IMR-90 (cell line): ENCODE measurements at regions not wholly inside any gene's neighbourhood (a gene's known extent, or its start where the extent isn't known, plus 50 kb on each side); places are given as distances from the start of the nearest gene placed in this dataset.

Experiments used
- ATAC-seq: fragments of 200-7000 bp; cut with Tn5 transposase; 2 replicates; pipeline ENCODE4 v1.9.1; 2020; ENCODE audit warnings: low read depth, mild to moderate bottlenecking, moderate library complexity
- BruUV-seq: library from RNA; stranded (reverse); fragments of 400-500 nt; replicated peaks from 2 replicates; lab custom pipeline; 2021; lab: Mats Ljungman, UMichigan
- CTCF ChIA-PET: fragments of 300-600 bp; formaldehyde crosslinking; extraction: SDS; loops from one replicate; lab custom pipeline; 2021; ENCODE audit warnings: antibody characterized with exemption; lab: Yijun Ruan, JAX
- POLR2A ChIA-PET: fragments of 300-600 bp; sonication (Branson Sonifier 250); formaldehyde crosslinking; loops from one replicate; lab custom pipeline; 2022; ENCODE audit warnings: antibody characterized with exemption; ENCODE audit not compliant: unreplicated experiment; lab: Charles Lee
- DNase-seq: peaks from one replicate; pipeline ENCODE4 v3.0.0; 2013
- H2AFZ ChIP-seq: replicated peaks from 2 replicates; pipeline ENCODE3; 2013; ENCODE audit warnings: low read length, mild to moderate bottlenecking; ENCODE audit not compliant: poor library complexity
- H2AK5ac ChIP-seq: 2 replicates; pipeline ENCODE4 v1.6.1; 2013; ENCODE audit warnings: low read depth, low read length, inconsistent platforms
- H2AK9ac ChIP-seq: replicated peaks from 2 replicates; pipeline ENCODE3; 2013; ENCODE audit warnings: mild to moderate bottlenecking, low read depth, low read length, moderate library complexity; ENCODE audit not compliant: poor library complexity
- H2BK120ac ChIP-seq: 2 replicates; pipeline ENCODE4 v1.6.1; 2013; ENCODE audit warnings: low read depth, low read length, inconsistent platforms
- H2BK15ac ChIP-seq: 3 replicates; pipeline ENCODE4 v1.6.1; 2013; ENCODE audit warnings: low read depth, low read length, inconsistent platforms
- H2BK20ac ChIP-seq: 2 replicates; pipeline ENCODE4 v1.6.1; 2013; ENCODE audit warnings: low read depth, mild to moderate bottlenecking, inconsistent platforms, low read length, moderate library complexity
- H2BK5ac ChIP-seq: 2 replicates; pipeline ENCODE4 v1.6.1; 2013; ENCODE audit warnings: mild to moderate bottlenecking, low read depth, low read length, inconsistent platforms; ENCODE audit not compliant: poor library complexity, severe bottlenecking
- H3K14ac ChIP-seq: replicated peaks from 2 replicates; pipeline ENCODE4 v1.6.1; 2013; ENCODE audit warnings: low read depth, low read length, inconsistent platforms
- H3K18ac ChIP-seq: 2 replicates; pipeline ENCODE4 v1.6.1; 2013; ENCODE audit warnings: low read depth, low read length, control low read depth
- H3K23ac ChIP-seq: 2 replicates; pipeline ENCODE4 v1.6.1; 2013; ENCODE audit warnings: low read depth, low read length, inconsistent platforms
- H3K27ac ChIP-seq: 2 replicates; pipeline ENCODE4 v1.5.1; 2013; ENCODE audit warnings: mild to moderate bottlenecking, control low read depth, low read length; ENCODE audit not compliant: insufficient read depth
- H3K27me3 ChIP-seq: 2 replicates; pipeline ENCODE4 v1.6.1; 2013; ENCODE audit warnings: low read length; ENCODE audit not compliant: control insufficient read depth, insufficient read depth
- H3K36me3 ChIP-seq: 2 replicates; pipeline ENCODE4 v1.6.1; 2013; ENCODE audit warnings: low read length, mixed read lengths; ENCODE audit not compliant: control insufficient read depth, insufficient read depth
- H3K4ac ChIP-seq: 2 replicates; pipeline ENCODE4 v1.6.1; 2013; ENCODE audit warnings: low read depth, low read length, inconsistent platforms
- H3K4me1 ChIP-seq: 2 replicates; pipeline ENCODE4 v1.6.1; 2013; ENCODE audit warnings: low read length, mixed read lengths; ENCODE audit not compliant: control insufficient read depth, insufficient read depth
- H3K4me2 ChIP-seq: 2 replicates; pipeline ENCODE4 v1.6.1; 2013; ENCODE audit warnings: low read depth, mild to moderate bottlenecking, control low read depth, low read length, moderate library complexity
- H3K4me3 ChIP-seq: 2 replicates; pipeline ENCODE4 v1.5.1; 2013; ENCODE audit warnings: low read depth, mild to moderate bottlenecking, control low read depth, low read length, moderate library complexity; ENCODE audit not compliant: insufficient read depth
- H3K56ac ChIP-seq: 2 replicates; pipeline ENCODE4 v1.6.1; 2013; ENCODE audit warnings: low read length, inconsistent platforms; ENCODE audit not compliant: insufficient read depth; ENCODE audit errors: extremely low read depth
- H3K79me1 ChIP-seq, 2 experiments: 2 replicates each; pipeline ENCODE4 v1.6.1; 2013; ENCODE audit warnings: low read length in 2 of 2, inconsistent platforms in 1 of 2, low read depth in 1 of 2
- H3K9ac ChIP-seq: 2 replicates; pipeline ENCODE4 v1.6.1; 2013; ENCODE audit warnings: low read depth, low read length, control low read depth
- H3K9me1 ChIP-seq: 2 replicates; pipeline ENCODE4 v1.6.1; 2013; ENCODE audit warnings: low read length, inconsistent platforms; ENCODE audit not compliant: insufficient read depth
- H3K9me3 ChIP-seq: 2 replicates; pipeline ENCODE4 v1.6.1; 2013; ENCODE audit warnings: low read length; ENCODE audit not compliant: control insufficient read depth, insufficient read depth
- H4K20me1 ChIP-seq: 2 replicates; pipeline ENCODE4 v1.6.1; 2013; ENCODE audit warnings: low read length, inconsistent platforms; ENCODE audit not compliant: insufficient read depth
- H4K5ac ChIP-seq: 2 replicates; pipeline ENCODE4 v1.6.1; 2013; ENCODE audit warnings: mild to moderate bottlenecking, low read depth, low read length, control low read depth
- H4K8ac ChIP-seq, 2 experiments: 2 replicates each; pipeline ENCODE4 v1.6.1; 2013; ENCODE audit warnings: low read depth in 2 of 2, low read length in 2 of 2, control low read depth in 1 of 2, inconsistent platforms in 1 of 2
- H4K91ac ChIP-seq: 2 replicates; pipeline ENCODE4 v1.6.1; 2013; ENCODE audit warnings: low read depth, low read length, inconsistent platforms; ENCODE audit not compliant: insufficient read depth
- BHLHE40 ChIP-seq: fragments of 150-350 bp; IDR thresholded peaks from 2 replicates; pipeline ENCODE4 v1.6.1; 2016; ENCODE audit warnings: mild to moderate bottlenecking, low read depth, low read length
- CEBPB ChIP-seq: IDR thresholded peaks from 2 replicates; pipeline ENCODE4 v1.6.1; 2012; ENCODE audit warnings: low read depth, low read length, improper control_type of control experiment
- MAFK ChIP-seq: IDR thresholded peaks from 2 replicates; pipeline ENCODE4 v1.6.1; 2012; ENCODE audit warnings: low read depth, low read length, improper control_type of control experiment
- MXI1 ChIP-seq: IDR thresholded peaks from 2 replicates; pipeline ENCODE4 v1.6.1; 2012; ENCODE audit warnings: low read depth, mild to moderate bottlenecking, low read length, moderate library complexity, borderline replicate concordance
- NFE2L2 ChIP-seq: fragments of 150-350 bp; IDR thresholded peaks from 2 replicates; pipeline ENCODE4 v1.6.1; 2016; ENCODE audit warnings: low read depth, mild to moderate bottlenecking, low read length
- RCOR1 ChIP-seq: IDR thresholded peaks from 2 replicates; pipeline ENCODE4 v1.6.1; 2012; ENCODE audit warnings: mild to moderate bottlenecking, low read length, improper control_type of control experiment; ENCODE audit not compliant: insufficient replicate concordance
- WGBS, 2 experiments: methylation state at CpG; one replicate each; pipeline versions ENCODE4 v1.1.5 to v1.1.7; 2013; ENCODE audit warnings: missing lambda C conversion rate in 2 of 2; ENCODE audit not compliant: insufficient read length in 1 of 2; ENCODE audit errors: extremely low coverage in 2 of 2; 5-methylcytosine and 5-hydroxymethylcytosine counted together
- dilution Hi-C: fragments of 300-500 bp; cut with HindIII; formaldehyde crosslinking; loops from one replicate; pipeline ENCODE4 v1.14.3; 2018; ENCODE audit warnings: low sequenced_read_pairs; ENCODE audit not compliant: unreplicated experiment
- in situ Hi-C: fragments of 300-500 bp; cut with MboI; formaldehyde crosslinking; loops from 3 replicates; pipeline ENCODE4 v1.14.3; 2019; ENCODE audit warnings: low sequenced_read_pairs, inconsistent platforms, mixed read lengths
- intact Hi-C: fragments of 100-400 bp; cut with micrococcal nuclease; formaldehyde crosslinking; loops from 2 replicates; pipeline ENCODE4 v1.10.0; 2022

GRCh38 chr12:114916124-114916523 lies 232.1 kb upstream of the TBX3 start:
- H3K27ac ChIP-seq, result no peak overlapping the region
- CTCF ChIA-PET, result no interaction called here
- TF ChIP-seq RCOR1 (peak; percentile 56), MXI1 (no peak), CEBPB (no peak), MAFK (peak; percentile 74), BHLHE40 (peak; percentile 35; the same call in 1 of the 2 replicates), NFE2L2 (peak; percentile 61)

More at GRCh38 chr12:114916124-114916523, 232.1 kb upstream of the TBX3 start:
- in situ Hi-C loops, result no loop called here
- Histone ChIP-seq H3K27me3 (no peaks in the 10 kb centered on the region), H3K36me3 (no peaks in the 10 kb centered on the region), H4K91ac (peak overlapping the region; percentile 54), H4K5ac (no peak overlapping the region), H2AFZ (peak overlapping the region; percentile 45), H3K9ac (no peak overlapping the region), H2AK9ac (no peak overlapping the region), H3K4me3 (no peak overlapping the region), H3K14ac (no peak overlapping the region), H4K20me1 (no peaks in the 10 kb centered on the region), H4K8ac (no peak overlapping the region; a peak in 1 of 4 replicates), H3K23ac (peak overlapping the region; percentile 20; the same call in 1 of the 2 replicates), H3K56ac (no peak overlapping the region), H3K4me1 (peaks cover 23% of the 10 kb centered on the region), H3K18ac (no peak overlapping the region), H2AK5ac (no peak overlapping the region), H2BK20ac (peak overlapping the region; percentile 58), H3K9me3 (peaks cover 3% of the 10 kb centered on the region; the same call in 1 of the 2 replicates), H2BK120ac (peak overlapping the region; percentile 75), H3K79me1 (peaks cover 0 to 3% of the 10 kb centered on the region in 2 experiments; a peak in 1 of 4 replicates), H3K4me2 (no peak overlapping the region), H2BK15ac (peak overlapping the region; percentile 3; the same call in 1 of the 3 replicates), H3K4ac (peak overlapping the region; percentile 68), H3K9me1 (peaks cover 18% of the 10 kb centered on the region), H2BK5ac (peak overlapping the region; percentile 38)
- 55% methylated on average over 2 of the region's 3 CpGs; no CpG with 5 or more reads in 1 of the 2 experiments for WGBS, 2 experiments
- dilution Hi-C loops, result no loop called here
- POLR2A ChIA-PET, result no interaction called here
- BruUV-seq, result no TSS peak
- intact Hi-C loops, result loop anchor here (5.0 to 10.0 kb wide), 2 partner anchors 234 to 439 kb away; partner anchors contain the start of gene TBX3
- peak; percentile 61 for ATAC-seq
- DNase-seq, result peak; percentile 91
